ENCODE measurements at regions not wholly inside any gene's neighbourhood (a gene's known extent, or its start where the extent isn't known, plus 50 kb on each side); places are given as distances from the start of the nearest gene placed in this dataset.

GRCh38 chr14:61893371-61893940 lies 131.2 kb downstream of the SNAPC1 start:
- no peak for DNase-seq (ENCODE audit: low read depth)

DNA sequence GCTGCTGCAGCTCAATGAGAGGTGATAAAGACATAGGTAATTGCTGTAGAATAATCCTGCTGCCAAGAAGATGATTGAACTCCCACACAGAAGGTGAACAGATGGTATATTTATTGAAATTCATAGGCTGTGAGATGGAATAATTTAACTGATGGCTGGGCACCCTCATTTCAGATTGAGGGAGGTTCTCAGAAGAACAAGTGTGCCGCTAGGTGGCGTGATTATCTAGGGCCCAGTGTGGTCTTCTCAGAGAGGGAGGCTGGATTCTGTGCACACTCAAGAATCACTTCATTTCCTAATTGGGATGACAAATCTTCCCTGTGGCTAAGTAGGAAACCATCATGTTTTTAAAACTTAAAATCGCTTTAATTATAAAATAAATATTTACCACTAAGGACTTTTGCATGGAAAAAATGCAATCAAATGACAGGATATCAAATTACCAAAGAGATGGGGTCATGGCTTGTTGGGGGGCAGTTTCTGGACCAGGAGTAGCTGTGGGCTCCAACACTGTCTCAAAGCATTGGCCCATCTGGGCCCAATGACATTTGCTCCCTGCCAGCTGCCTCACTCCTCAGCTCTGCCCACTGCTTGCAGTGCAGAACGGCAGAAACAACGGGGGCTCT lies 132.3 kb downstream of the SNAPC1 start:
- peak; percentile 16 for DNase-seq (ENCODE audit: low read depth)

DNA sequence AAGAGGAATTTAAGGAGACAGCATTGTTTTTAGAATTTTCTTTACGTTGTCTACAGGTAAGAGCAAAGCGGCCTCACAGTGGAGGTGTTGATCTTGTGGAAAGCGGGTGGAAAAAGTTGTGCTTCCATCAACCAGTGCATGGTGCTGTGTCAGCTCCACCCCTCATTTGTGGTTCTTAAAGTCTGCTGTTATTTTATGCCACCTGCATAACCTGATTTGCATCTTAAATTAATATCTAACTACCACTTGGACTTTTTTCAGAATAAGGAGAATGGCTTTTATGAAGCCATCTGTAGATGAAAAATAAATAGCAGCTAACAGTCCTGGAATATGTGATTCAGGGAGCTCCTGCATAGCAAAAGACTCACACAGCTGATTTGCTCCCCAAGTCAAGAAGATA lies 135.1 kb downstream of the SNAPC1 start:
- no peak for DNase-seq (ENCODE audit: low read depth)

GRCh38 chr14:61898568-61898967 lies 136.3 kb downstream of the SNAPC1 start:
- DNase-seq (ENCODE audit: low read depth): no peak

- no peak for DNase-seq (ENCODE audit: low read depth)
Measured at GRCh38 chr14:61899497-61899896, 137.3 kb downstream of the SNAPC1 start.

DNA sequence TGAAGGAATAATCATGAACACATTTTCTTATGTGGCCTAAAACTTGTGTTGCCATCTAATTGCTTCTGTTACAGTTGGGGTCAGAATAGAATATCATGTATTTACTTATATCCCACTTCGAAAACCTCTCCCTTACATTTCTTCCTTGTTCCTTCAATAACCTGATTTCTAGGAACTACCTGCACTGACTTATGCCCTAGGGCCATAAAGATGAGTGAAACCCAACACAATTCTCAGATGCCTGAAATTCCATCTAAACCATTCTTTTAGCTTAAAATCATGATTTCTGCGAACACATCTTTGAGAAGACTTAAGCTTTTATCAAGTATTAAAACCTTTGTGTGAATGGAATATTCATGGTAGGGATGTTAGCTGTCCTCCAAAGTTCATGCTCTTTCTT lies 142.7 kb downstream of the SNAPC1 start:
- no peak for DNase-seq (ENCODE audit: low read depth)

GRCh38 chr14:61911574-61911973 lies 149.4 kb downstream of the SNAPC1 start:
- no peak for DNase-seq (ENCODE audit: low read depth)

GRCh38 chr14:61918998-61919397 lies 156.8 kb downstream of the SNAPC1 start:
- DNase-seq (ENCODE audit: low read depth): no peak

DNA sequence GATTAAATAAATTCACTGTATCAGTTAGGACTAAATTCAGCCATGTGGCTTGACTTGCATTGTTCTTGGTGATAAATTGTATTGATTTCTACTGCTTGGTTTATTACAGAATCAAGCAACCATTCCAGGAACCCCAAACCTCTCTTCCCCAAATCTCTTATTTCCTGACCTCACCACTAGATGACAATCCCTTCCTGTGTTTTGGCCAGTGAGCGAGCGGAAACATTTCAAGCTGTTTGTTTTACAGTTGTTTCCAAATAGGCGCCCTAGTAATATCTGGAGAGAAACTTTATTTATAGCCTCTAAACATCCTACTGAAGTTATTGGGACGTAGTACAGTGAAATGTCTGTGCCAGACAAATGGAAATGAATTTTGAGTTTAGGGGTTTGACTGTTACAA lies 161.1 kb downstream of the SNAPC1 start:
- DNase-seq (ENCODE audit: low read depth): no peak

DNA sequence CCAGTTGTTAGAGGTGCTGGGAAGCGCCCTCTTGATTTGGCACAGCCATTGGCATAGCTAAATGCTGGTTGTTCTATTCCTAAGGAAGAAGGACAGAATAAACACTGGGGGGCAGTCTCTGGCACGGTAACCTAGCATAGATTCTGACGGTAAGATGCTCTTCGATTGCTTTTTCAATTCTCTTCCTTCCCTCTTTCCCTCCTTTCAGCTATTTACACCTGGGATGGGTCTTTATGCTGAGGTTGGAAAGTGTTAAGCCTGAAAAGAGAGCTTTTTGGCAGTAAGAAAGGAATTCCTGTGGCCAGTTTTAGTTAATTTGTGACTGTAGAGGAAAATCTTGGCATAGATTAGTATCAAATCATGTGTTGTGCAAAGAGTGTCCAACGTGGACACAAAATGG lies 162.8 kb downstream of the SNAPC1 start:
- no peak for DNase-seq (ENCODE audit: low read depth)

- DNase-seq (ENCODE audit: low read depth): no peak
Measured at GRCh38 chr14:61925732-61926435, 163.7 kb downstream of the SNAPC1 start.

- no peak for DNase-seq (ENCODE audit: low read depth)
Measured at GRCh38 chr14:61927060-61927459, 164.8 kb downstream of the SNAPC1 start.

GRCh38 chr14:61927520-61927919 lies 165.3 kb downstream of the SNAPC1 start:
- DNase-seq (ENCODE audit: low read depth): no peak

- no peak for DNase-seq (ENCODE audit: low read depth)
Measured at GRCh38 chr14:61928300-61928699, 166.1 kb downstream of the SNAPC1 start.

GRCh38 chr14:61928701-61929100 lies 166.5 kb downstream of the SNAPC1 start:
- no peak for DNase-seq (ENCODE audit: low read depth)

- no peak for DNase-seq (ENCODE audit: low read depth)
Measured at GRCh38 chr14:61929651-61930050, 167.4 kb downstream of the SNAPC1 start.

DNA sequence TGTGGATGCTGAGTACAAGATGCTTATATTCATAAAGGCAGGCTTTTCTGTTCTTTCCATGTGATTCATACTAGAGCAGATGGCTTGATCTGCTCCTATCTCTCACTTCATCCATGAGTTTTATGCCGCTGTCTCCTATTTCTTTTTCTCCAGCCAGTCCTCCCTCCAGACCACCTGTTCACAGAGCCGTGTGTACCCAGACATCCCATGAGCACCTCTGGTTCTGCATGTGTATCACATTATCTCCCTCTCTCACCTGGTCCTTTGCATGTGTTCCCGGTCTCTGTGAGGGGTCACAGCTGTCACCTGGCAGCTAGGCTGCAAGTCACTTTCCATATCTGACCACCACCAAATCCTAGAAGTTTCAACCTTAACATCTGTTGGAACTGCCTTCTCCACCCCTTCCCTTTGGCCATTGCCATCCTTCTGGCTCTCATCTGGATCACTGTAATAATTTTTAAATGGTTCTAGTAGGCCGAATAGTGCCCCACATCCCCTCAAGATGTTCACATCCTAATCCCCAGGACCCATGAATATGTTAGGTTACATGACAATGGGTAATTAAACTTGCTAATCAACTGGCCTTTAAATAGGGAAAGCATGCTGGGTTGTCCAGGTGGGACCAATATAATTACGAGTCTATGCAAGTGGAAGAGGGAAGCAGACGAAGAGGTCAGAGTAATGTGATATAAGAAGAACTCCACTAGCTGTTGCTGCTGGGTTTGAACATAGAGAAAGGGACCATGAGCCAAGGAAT lies 168.1 kb downstream of the SNAPC1 start:
- DNase-seq (ENCODE audit: low read depth): no peak

- DNase-seq (ENCODE audit: low read depth): no peak
Measured at GRCh38 chr14:61932974-61933373, 170.8 kb downstream of the SNAPC1 start.

GRCh38 chr14:61934385-61934784 lies 172.2 kb downstream of the SNAPC1 start:
- DNase-seq (ENCODE audit: low read depth): peak; percentile 87

- no peak for DNase-seq (ENCODE audit: low read depth)
Measured at GRCh38 chr14:61939776-61940175, 177.6 kb downstream of the SNAPC1 start.

DNA sequence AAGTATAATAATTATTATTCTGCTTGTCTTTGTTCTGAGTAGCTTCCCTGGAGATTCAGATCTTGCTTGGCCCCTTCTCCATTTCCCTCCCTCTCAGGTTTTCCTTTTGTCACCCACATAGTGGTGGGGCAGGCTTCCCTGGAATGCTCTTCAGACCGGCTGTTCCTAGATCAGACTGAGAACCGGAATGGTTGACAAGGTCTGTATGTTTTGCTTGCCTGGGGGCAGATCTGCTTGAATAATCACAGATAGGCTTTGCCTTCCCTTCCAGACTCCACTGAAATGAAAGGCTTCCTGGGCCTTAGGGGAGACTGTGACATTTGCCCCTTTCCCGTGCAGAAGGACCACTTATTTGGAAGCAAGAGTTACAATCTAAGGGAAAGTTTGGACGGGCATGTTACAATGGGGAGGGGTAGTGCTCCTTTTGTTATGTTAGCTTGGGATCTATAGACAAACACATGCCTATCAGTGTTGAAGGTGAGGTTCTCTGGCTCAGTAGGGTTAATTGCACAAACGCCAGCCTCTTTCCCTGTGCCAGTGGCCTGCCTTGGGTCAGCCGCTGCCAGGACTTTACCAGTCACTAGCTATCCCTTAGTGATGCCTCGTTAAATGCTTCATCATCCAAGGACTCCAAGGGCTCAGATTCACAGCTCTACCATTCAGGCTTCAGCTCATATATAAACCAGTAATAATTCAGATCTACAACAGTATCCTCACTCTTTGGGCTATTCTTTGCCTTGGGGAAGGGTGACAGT lies 178.6 kb downstream of the SNAPC1 start:
- no peak for DNase-seq (ENCODE audit: low read depth)

Data from GM04503 (cell line).